CD4-positive, alpha-beta T cell treated with Interleukin-21 for 1 hour (primary cell): ENCODE measurements at regions not wholly inside any gene's neighbourhood (a gene's known extent, or its start where the extent isn't known, plus 50 kb on each side); places are given as distances from the start of the nearest gene placed in this dataset.
"Not testable (repeated sequence)": the region's sequence is repeated elsewhere in the genome, so short reads cannot be mapped to it uniquely, and the experiment has no call there.

Experiments used
- DNase-seq: peaks from one replicate; pipeline ENCODE4 v3.0.0-alpha.2; 2020

DNA sequence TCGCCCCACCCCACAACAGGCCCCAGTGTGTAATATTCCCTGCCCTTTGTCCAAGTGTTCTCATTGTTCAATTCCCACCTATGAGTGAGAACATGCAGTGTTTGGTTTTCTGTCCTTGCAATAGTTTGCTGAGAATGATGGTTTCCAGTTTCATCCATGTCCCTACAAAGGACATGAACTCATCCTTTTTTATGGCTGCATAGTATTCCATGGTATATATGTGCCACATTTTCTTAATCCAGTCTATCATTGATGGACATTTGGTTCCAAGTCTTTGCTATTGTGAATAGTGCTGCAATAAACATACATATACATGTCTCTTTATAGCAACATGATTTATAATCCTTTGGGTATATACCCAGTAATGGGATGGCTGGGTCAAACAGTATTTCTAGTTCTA, 132.7 kb downstream of the SNX10 start:
- not testable (repeated sequence) for DNase-seq

DNA sequence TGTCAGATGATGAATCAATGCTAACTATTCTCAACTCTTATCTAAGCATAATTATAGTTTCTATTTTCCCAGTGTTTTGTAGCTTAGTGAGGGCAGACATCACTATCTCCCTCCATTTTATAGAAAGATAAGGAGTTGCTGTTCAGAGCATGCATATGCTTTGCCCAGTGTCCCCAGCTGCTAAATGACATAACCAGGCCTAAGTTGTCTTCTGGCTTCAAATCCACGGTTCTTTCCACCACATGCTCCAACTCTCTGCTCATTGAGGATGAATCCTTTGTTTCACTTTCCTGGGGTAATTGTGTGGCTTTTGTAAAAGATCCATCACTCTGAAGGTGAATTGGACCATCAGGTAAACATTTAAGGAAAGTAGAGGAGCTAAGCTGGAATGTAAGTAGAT, 134.0 kb downstream of the SNX10 start:
- DNase-seq, result no peak

DNA sequence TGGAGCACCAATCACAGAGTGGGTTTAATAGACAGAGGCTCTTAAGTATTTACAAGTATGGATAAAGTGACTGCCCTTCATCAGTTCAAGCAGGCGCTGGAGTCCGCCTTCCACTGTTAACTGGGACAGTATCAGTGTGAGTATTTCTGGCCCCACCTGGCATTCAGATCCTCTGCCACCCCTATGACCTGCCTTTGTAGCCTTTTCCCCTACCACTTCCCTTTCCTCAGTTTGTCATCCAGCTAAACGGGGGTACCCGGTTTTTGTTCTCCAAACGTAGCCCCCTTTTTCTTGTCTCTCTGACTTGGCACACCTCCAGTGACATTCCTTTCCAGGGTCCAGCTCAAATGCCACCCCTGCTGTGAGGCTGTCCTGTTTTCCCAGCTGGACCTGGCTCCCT, 134.4 kb downstream of the SNX10 start:
- no peak for DNase-seq

DNA sequence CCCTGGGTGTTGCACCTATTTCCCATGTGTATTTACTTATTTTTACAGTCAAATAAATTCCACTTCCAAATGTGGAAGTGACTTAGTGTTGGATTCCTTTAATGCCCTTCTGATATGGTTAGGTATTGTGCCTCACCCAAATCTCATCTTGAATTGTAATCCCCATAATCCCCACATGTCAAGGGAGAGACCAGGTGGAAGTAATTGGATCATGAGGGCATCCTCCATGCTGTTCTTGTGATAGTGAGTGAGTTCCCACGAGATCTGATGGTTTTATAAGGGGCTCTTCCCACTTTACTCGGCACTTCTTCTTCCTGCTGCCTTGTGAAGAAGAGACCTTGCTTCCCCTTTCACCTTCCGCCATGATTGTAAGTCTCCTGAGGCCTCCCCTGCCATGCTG, 136.9 kb downstream of the SNX10 start:
- DNase-seq, result no peak

DNA sequence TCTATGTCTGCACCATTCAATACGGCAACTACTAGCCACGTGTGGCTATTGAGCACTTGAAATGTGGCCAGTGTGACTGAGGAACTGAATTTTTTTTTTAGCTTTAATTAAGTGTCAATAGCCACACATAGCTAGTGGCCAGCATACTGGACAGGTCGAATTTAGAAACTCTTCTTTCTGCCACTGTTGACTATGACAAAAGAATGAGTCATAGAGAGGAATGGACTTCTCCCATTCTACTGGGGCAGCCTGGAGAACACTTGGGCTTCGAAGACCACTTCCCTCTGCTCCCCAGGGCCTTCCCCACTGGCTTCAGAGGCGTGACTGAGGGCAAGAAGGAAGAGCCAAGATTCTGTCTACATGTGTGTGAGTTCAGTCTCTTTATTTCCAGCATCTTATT, 137.5 kb downstream of the SNX10 start:
- DNase-seq, result no peak

DNA sequence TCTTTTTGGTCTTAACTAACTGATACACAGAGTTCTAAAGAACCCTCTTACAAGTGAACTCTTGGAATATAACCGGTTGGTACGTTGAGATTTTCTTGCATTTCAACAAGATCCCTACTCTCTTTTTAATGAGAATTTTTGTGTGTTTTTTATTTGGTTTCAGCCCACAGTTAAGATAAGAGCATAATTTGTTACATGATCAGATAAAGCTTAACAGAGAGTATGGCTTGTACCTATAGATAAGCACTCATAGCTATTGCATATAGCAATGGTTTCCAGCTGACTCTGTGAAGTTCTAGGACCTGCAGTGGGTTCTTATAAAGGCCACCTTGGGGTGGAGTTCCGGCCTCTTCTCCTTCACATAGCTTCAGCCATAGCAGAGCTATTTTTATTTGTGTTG, 143.3 kb downstream of the SNX10 start:
- DNase-seq, result no peak

DNA sequence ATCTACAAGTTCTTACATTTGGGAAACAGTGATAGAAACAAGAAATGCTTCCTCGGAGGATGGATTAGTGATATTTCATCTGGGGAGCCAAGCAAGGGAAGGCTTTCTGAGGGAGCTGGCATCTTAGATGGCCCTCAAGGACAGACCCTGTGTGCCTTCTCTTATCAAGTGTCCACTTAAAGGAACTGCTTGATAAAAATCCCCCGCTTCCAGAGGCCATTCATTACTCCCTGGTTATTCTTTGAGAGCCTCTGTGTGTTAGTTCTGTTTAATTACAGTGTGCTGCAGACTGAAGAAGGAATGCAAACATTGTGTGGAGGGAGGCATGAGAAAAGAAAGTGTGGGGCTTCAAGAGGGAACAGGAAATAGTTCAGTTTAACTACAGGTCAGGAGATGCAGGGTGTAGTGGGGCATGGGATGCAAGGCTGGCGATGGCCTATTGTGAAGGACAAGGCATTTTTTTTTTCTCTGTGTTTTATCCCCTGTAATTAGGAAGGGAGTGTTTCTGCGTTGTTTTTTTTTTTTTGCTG, 145.4 kb downstream of the SNX10 start:
- no peak for DNase-seq

DNA sequence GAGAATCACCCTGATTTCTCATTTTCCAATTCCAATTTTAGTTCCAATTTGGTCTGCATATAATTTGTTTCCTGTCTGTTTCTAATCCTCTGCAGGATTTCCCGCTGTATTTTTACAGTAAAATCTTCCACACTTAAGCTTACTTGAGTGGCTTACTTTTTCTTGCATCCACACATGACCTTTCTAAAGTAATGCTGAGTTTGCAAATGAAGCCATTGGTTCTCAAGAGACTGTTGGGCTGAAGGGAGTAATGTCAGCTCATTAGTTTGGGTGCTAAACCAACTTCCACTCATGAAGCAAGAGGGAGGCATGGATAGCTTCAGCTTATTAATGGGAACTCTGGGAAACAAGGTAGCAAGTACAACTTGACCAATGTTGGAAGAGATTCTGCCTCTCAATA, 146.4 kb downstream of the SNX10 start:
- no peak for DNase-seq

DNA sequence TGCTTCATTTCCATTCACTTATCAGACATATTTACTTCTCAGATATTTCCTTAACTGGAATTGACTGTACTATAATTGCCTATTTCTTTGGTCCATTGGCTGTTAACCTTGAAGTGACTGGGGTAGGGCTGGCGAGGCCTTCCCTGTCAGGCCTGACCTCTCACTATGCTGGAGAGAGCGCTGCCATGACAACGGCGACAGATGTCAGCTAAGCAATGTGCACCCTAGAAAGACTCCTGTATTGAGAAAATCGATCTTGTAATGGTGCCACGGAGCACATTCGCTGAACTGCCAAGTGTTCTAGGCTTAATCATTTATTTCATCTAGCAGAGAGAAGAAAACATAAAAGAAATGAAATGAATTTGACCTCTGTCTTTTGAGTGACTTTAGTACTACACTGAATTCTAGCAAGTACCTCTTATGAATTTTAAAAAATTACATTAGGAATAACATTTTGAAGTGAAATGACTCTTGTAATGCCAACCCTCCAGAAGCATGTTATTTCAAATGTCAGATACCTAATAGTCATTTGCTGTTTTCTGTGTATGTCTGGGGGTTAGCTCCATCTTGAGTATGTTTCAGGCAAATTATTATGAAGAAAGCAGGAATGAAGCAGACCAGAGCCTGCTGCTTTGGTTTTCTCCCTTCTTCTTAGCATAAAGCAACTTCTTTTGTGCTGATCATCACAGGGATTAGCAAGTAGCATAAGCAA, 148.0 kb downstream of the SNX10 start:
- DNase-seq, result no peak

DNA sequence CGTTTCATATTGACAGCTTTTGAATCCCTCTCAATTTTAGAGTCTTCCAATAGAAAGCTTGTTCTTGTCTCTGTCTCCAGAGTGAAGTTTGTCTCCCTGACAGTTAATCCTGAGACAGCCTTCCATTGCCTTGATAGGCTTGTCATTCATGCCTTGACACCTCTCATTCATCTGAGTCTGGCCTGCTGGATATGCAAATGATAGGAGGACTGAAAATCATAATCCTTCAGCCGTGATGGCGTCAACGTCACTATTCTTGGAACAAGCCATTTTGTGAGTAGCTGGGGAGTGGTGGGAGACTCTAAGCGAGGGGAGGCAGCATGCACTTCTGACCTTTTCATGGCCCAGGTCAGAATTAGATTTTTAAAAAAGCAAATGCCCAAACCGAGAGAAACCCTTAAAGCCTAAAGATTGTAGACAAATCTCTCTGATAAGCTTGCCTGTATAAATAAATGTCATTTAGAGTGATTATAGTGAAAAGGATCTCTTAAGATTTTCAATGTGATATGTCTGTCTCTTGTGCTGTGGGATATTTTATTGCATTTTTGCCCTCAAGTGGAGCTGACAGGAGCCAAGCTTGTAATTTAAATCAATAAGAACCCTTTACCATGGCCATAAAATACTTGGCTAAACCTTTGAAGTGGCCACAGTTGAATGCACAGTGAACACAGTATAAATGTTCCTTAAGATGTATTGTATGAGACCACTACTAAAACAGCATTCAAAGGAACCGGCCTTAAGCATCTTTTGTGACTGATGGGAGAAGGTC, 148.8 kb downstream of the SNX10 start:
- no peak for DNase-seq

DNA sequence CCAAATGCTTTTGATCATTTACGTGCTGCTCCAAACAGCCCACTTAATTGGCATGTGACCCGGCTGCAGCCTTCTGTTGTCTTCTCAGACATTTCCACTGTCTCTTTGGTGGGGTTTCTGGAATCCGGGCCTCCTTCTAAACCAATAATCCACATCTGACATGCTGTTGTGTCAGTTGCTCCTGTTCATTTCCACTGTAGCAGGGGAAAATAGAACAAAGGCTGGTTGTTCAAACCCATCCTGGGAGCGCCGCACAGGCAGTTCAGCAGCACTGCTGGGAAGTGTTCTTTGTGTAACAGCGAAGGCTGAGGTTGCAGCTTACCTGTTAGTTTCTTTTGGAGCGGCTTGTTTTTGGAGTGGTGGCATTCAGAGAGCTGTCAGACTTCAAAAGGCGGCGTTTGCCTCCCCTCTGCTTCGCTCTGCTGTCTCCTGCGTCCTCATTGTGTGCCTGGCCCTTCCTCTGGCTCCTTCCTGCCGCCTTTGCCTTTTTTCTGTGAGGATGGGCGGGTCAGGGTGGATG, 149.4 kb downstream of the SNX10 start:
- no peak for DNase-seq

DNA sequence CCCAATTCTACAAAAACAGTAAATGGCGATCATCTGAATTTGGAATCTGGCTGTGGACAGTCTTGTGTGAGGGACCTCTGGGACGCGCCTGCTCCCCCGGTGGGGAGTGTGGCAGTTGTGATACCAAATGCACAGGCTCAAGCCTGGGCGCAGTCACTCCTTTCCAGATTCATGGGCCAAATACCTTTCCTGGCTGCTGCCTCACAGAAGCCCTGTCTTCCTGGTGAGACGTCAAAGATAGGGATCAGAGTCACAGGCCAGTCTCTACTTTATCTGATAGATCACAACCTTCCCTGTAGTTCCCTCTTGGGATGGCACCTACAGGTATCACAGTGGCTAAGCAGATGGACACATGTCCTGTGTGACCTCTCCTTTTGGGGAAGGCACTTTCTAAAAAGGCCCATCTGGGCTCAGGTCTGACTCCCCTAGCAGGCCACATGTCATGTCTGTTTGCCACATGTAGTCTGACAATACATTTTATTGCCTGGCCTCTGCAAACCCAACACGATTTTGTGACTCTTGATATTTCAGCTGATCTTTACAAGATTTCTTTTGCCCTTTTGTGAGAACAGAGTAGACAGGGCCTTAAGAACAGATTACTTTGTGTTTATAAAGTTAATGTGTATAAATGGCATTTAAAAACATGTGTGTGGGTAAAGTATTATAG, 150.1 kb downstream of the SNX10 start:
- no peak for DNase-seq

DNA sequence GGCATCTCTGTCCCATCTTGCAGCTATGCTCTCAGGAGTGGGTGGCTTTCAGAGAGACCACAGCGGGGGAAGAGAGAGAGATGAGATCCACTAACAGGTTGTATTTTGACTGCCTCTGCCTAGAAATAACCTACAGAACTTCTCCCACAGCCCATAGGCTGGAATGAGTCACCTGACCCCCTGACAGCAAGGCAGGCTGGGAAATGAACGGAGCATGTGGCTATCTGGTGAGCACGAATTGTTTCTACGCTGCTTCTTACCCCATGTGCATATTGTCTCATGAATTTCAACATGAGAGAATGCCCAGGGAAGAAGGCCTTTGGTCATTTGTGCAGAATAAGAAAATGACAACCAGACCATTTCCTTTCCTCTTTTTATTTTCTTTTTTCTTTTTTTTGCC, 151.3 kb downstream of the SNX10 start:
- DNase-seq, result no peak

DNA sequence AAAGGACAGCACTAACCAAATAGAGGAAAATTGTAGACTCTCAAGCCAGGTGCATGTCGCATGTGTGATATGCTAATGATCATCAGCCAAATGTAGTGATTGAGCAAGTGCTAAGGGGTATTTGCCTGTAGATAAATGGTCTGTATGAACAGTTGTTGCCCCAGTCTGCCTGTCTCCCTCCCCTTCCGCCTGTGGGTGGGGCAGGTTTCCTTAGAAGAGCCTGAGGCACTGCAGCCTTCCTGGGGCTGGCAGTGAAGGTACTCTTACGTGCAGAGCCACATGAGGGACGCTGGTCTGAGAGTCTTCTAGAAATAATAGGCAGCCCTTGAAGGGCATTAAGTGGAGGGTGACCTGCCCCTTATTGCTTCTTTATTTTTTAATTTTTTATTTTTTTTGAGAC, 152.1 kb downstream of the SNX10 start:
- DNase-seq, result no peak

DNA sequence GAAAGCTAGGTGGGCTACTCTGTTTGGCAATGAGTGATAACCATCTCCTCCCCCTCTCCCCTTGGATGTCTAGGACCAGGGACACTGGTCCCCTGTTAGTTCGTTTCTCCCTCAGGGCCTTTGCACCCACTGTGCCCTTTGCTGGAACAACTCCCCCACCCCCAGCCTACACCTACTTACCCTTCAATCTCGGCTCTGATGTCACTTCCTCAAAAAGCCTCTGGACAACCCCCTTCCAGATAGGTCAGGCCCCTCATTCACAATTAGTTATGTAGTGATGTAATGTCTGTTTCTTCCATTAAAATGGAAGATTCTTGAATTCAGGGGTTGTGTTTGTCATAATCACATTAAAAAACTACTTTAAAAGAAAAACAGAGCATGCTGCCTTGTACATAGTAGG, 152.9 kb downstream of the SNX10 start:
- DNase-seq, result no peak

DNA sequence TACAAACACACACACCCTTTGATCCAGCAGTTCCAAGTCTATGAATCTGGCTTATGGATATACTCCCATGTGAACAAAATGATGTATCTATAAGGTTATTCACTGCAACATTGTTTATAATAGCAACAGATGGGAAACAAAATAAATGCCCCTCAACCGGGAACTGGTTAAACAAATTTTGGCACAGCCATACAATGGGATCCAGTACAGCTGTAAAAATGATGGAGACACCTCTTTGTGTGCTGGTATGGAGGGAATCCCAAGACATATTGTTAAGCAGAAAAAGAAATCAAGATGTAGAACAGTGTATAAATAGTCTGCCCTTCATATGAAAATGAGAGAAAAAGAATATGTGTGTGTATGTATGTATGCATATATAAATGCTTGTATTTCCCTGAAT, 155.5 kb downstream of the SNX10 start:
- no peak for DNase-seq

DNA sequence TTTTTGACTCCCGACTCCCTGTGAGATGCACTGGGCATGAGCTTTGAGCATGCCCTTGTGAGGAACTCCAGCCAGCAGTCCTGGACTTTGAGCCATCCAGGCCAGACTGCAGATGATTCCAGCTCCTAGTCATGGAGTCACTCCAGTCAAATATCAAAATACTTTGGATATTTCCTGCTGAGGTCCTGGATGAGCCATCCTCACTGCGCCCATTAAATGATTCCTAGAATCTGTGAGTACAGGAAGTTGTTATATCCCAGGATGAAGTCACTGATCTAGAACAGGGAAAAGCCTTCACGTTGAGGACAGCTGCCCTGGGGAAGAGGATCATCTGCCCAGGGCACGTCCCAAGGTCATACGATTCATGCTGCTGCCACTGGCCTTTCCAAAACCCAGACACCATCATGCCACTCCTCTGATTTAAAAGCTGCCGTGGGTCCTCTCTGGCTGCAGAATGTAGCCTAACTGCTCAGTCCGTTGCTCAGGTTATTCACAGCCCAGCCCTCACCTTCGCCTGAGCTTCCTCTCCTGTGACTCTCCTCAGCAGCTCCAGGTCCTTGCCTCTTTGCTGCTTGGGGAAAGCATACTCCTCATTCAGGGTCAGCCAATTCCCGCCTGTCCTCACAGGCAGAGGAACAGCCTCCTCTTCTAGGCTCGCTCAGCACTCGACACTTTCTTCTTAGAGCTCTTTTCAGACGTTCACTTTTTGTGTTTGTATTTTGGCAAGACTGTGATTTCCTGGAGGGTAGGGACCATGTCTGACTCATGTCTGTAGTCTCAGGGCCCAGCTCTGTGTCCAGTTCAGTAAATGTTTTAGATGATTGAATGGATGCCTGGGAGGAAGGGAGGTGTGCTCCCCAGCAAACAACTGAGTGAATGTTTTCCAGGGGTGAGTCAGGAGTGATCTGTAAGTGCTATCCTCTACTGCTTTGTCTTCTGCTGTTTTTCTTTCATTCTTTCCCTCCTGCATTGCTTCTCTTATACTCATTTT, 157.8 kb downstream of the SNX10 start:
- no peak for DNase-seq

DNA sequence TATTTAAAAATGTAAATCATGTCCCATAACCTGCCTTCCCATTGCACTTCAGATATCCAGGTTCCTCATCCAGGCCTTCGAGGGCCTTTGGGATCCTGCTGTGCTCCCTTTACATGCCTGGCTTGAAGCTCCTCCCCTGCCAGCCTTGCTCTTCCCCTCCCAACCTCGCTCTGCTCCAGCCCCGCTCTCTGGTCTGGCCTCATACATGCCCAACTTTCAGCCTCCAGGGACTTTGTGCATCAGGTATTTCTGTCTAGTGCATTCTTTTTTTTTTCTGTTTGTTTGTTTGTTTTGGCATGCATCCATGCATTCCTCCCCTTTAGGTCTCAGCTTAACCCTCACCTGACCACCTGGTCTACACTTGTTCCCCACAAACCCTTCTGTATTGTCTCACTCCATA, 160.3 kb downstream of the SNX10 start:
- DNase-seq, result no peak

DNA sequence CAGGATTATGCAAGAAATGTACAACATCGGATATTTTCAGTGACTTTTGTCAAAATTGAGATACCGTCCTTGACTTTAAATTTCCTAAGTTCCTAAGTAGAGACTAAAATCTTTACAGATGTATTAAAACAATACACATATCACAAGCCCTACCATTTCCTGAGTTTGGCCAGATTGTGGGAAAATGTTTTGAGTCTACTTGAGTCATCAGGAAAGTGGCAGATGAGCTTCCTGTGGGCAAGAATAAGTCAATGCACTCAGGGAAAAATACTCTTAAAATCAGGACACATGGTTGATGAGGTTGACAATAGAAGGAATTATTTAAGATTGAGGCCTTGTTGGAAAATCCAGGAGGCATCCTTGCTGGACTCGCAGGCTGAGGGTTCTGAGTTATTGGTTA, 162.5 kb downstream of the SNX10 start:
- no peak for DNase-seq

DNA sequence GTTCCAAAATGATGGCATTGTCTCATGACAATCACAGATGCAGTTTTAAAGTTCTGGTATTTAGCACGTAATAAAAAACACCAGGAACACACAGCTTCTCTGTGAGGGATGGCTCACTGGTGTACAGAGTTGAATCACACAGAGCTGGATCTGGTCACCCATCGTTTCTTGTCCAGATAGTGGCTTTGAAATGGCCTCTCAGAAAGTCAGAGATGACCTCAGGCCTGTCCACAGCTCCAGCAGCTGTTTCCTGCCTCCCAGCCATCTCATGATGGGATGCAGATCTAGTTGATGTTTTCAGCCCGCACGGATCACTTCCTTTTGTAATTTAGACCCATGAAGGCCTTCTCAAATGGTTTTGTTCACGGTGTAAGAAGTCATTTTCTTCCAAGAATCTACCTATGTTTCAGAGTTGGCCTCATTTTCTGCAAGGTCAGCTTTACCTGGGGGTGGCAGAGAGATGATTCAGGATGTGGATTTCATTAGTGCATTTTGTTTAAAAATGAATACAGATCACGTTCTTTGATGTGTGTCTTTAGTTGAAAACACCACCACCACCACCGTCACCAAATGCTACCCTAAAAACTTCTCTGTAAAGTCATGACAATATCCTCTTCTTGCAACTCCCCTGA, 166.2 kb downstream of the SNX10 start:
- no peak for DNase-seq

DNA sequence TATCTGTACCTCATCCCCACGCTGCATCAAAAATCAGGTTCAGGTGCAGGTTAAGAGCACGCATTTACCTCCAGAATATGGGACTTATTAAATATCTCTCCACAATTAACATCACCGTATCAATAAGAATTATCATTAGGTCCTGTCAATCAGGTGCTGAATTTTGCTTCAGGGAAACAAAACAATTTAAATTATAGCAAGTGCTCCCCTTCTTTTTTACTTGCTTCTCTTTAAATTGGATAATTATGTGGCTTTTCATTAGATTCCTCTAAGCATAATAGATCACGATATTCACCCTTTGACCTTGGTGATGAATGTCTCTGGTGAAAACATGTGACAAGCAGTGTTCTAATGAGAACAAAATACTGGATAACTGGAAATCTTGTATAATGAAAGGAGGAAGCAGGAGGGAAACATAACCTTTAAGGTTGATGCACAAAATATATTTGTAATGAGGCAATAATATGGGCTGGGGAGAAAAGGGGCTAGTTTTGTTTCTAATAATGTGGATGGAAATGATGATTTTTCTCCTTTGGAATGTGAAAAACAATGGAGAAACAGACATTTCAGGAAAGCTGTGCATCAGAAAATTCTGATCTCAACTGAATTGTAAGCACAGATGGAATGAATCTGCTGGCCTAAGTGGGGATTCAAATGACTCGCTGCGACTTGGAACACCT, 166.9 kb downstream of the SNX10 start:
- no peak for DNase-seq
